ENCODE measurements at regions not wholly inside any gene's neighbourhood (a gene's known extent, or its start where the extent isn't known, plus 50 kb on each side); places are given as distances from the start of the nearest gene placed in this dataset.

GRCh38 chr4:177052211-177052934 lies 257.3 kb upstream of the NEIL3 start:
- no peak for DNase-seq

GRCh38 chr4:177057186-177057585 lies 252.5 kb upstream of the NEIL3 start:
- no peak for DNase-seq

DNA sequence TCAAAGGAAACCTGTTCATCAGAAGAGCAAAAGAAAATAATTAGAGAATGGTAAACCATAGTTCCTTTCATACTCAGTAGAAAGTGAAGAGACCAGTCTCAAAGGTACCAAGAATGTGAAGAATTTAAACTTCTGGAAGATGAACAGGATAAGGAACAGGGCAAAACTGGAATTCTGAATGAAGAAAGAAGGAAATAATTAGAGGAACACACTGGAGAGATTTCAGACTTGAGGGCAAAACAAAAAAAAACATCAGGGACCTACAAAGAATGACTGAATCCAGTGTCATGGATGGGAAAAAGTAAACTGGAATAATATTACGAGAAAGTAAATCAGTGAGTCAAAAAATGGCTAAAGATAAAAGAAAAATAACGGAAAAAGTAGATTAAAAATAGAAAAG lies 245.6 kb upstream of the NEIL3 start:
- DNase-seq: no peak

DNA sequence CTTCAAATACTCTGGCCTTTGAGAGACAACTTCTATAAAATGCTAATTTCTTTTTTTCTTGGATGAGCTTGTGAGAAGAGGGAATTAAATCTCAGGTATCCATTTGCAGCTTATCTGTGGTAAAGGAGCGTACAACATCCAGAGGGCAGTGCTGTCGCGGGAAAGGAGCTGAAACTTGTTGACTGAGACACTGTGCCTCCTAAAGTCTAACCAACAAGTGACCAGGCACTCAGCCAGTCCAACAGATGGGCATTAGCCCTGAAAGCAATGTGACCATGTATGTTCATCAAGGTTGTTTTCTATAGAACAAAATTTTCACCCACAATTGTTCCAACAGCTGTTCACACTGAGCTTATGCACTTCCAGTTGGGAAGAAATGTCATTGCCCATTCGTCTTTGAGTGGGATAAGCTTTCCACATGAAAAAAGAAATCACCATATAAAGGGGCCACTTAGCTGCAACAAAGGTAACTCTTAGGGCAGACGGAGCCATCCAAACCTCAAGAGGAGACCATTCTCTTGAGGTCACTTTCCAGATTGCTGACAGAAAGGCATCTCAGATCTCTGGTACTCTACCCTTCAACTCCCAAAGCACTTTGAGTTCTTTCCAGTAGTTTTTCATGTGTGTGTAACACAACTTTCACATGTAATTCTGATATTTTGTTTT lies 244.8 kb upstream of the NEIL3 start:
- DNase-seq: no peak

- DNase-seq: no peak
These were observed 242.9 kb upstream of the NEIL3 start for GRCh38 chr4:177066746-177067145.

GRCh38 chr4:177070533-177071058 lies 239.1 kb upstream of the NEIL3 start:
- no peak for DNase-seq

DNA sequence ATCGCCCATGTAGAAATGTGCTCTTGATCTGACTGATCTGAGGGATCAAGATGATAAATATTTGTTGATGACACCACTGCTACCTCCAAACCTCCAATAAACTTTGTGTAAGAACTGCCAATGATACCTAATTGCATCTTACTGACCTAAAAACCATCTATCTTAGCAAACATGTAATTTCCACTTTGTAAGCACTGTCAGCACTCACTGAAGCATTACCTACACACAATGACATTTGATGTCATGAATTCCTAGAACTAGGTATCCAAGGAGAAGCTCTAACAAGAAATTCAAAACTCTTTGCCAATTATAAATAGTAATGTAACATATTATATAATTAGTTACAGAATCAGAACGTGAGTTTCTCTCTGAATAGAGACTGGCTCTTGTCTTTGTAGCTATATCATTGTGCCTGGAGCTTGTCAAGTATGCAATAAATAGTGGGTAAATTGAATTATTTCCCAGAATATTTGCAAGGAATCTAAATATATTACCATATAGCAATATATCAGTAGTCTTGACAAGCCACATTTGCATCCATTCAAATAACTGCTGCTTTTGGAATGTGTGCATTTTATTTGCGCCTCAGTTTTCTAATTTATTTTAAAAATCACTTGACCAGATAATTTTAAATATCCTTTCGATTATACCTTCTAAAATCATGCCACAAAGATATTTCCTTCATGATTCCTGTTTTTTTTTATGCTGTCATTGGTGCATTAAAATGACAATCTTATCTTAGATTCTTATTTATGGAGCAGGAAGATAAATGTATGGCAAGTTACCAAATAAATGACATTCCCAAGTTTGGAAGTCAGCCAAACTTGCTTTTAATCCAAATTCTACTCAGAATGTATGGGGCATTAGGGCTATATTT lies 232.3 kb upstream of the NEIL3 start:
- peak; percentile 12 to 40 for DNase-seq

GRCh38 chr4:177079327-177079726 lies 230.3 kb upstream of the NEIL3 start:
- no peak for DNase-seq

DNA sequence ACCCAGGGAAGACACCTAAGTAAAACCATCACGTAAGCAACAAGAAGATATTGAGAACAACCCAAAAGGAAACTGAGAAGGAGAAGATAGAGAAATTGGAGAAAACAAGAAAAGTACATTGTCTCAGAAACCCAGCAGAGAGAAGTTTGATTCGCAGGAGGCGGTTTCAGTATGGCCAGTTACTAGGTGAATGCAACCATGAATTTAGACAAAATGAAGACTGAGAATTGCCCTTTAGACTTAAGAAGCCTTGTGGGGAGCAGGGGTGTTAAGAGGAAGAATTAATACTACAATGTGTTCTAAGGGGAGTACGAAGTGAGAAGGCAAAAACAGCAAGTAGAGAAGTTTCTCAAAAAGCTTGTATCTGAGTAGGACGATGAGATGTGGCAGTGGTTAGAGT lies 229.3 kb upstream of the NEIL3 start:
- DNase-seq: no peak

DNA sequence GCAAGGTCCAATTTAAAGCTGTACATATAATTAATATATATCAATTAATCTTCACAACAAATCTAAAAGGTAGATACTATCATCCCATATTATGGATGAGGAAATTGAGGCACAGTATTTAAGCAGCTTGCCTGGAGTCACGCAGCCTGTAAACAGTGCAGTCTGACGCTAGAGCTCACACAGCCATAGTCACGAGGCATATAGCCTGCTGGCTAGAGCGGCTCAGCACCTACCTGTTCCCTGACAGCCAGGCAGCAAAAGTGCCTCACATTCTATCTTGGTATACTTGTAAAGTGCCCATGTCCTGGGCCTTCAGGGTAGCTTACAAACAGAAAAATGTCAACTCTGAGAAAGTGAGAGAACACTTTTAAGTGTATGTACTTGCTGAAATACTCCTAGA lies 222.6 kb upstream of the NEIL3 start:
- DNase-seq: no peak

- no peak for DNase-seq
These were observed 222.2 kb upstream of the NEIL3 start for GRCh38 chr4:177087499-177087898.

DNA sequence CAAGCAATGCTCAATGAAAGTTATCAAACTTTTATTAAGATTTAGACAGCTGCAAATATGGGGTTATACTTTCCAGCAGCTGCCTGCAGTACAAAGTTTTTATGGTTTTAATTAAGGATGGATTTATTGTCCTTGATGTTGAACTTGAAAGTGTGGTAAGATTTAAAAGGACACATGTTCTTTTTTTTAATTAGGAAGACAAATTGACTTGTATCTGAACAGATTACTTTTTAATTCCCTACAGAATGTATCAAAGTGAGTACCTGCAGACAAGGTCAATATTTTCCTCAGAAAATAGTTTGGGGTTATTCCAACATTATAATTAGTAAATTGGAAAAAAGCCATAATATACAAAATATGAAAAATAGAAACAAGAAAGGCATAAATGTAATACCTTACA lies 218.2 kb upstream of the NEIL3 start:
- DNase-seq: no peak

GRCh38 chr4:177092807-177093206 lies 216.9 kb upstream of the NEIL3 start:
- no peak for DNase-seq

- DNase-seq: no peak
These were observed 215.7 kb upstream of the NEIL3 start for GRCh38 chr4:177093964-177094363.

GRCh38 chr4:177097291-177097690 lies 212.4 kb upstream of the NEIL3 start:
- DNase-seq: no peak

GRCh38 chr4:177099211-177099610 lies 210.5 kb upstream of the NEIL3 start:
- DNase-seq: no peak

DNA sequence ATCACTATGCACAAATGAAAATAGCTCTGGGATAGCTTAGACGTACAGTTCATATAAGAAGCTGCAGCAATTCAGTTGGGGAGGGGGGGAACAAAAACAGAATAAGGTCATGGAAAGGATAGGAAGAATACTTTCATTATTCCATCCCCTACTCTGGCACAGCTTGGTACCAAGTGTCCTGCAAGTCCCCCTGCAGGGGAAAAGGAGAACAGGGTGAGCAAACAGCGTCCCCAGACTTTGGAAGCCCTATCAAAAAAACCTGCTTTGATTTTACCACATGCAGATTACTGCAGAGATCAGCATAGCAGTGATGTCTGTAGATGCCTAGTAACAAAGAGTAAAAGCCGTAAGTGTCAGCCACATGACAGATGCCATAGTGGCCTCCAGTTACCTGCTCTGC lies 209.4 kb upstream of the NEIL3 start:
- no peak for DNase-seq

DNA sequence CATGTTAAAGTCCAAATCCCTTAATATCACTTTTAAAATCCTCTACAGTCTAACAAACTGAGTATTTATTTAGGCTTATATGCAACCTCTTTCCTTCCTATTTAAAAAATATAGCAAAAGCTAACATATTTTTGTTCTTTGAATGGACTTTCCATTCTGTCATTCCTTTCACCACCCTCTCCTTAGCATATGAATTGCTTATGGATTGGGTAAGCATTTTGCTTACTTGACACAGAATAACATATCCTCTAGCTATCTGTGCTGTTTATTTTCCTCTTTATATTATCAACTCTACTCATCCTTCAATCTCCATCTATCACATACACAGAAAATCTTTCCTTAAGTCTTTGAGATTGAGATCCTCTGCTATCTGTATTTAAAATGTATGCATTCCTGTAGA lies 206.1 kb upstream of the NEIL3 start:
- DNase-seq: no peak

DNA sequence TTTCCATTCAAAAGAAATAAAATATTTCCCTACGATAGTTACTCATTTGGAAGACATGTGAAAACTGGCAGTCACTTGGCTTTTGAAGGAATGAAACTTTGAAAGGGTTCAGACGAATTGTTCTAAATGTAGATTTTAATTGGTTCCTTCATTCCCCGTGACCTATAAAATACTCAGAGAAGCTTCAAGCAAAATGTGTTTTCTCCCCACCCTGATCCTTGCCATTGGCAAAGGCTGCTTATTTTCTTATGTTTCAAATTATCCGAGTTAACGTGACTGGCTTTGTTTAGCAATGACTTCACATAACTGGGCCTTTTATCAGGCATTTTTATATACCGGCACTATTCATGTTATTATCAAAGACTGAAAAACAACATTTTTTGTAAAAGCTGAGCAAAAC lies 204.1 kb upstream of the NEIL3 start:
- DNase-seq: no peak

- no peak for DNase-seq
These were observed 202.3 kb upstream of the NEIL3 start for GRCh38 chr4:177107288-177107921.

GRCh38 chr4:177108708-177109107 lies 201.0 kb upstream of the NEIL3 start:
- peak in 1 of 2 experiments; percentile 6 for DNase-seq

DNA sequence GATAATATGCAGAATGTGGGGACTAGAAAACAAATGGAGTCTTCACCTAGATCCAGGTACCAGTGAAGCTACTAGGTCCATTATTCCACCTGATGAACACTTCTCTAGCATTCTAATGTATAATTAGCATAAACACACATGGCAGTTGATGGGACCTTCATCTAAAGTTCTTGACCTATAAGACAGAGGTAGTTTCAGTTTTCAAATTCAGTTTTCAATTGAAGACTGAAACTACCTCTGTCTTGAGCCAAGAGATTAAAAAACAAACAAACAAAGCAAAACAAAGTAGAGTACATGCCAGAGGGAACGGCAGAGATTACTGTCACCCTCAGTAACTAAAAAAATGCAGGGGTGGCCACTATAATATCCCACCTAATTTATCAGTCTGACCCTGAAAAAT lies 199.9 kb upstream of the NEIL3 start:
- DNase-seq: no peak

DNA sequence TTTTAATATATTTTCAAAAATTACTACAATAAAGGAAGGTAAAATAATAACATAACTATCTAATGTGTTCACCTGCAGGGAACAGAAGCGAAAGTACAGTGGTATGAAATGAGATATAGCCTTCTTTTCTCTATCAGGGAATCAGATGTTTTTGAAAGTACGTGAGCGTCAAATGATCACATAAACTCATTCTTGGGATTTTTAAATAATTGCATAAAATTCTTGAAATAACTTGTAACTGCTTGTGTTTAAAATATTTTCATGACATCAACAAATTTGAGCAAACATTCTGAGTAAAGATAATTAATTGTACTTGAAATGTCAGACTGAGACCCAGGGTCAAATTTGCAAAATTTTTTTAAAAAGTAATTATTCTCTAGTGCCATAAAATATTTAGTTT lies 193.5 kb upstream of the NEIL3 start:
- DNase-seq: no peak

All from NCI-H526 (cell line).